VCaP (cell line): ENCODE measurements at regions not wholly inside any gene's neighbourhood (a gene's known extent, or its start where the extent isn't known, plus 50 kb on each side); places are given as distances from the start of the nearest gene placed in this dataset.

Experiments
- H3K27ac ChIP-seq: fragments of 450-650 bp; 2 replicates; pipeline ENCODE4 v1.5.1; 2017
- CTCF ChIP-seq: fragments of 450-650 bp; conservative IDR thresholded peaks from 2 replicates; pipeline ENCODE4 v1.5.1; 2017; ENCODE audit warnings: mild to moderate bottlenecking, moderate library complexity

GRCh38 chr7:132654150-132654549, 77.9 kb upstream of the PLXNA4 start:
- no peak overlapping the region for H3K27ac ChIP-seq
- TF ChIP-seq CTCF = peak; percentile 64

- TF ChIP-seq CTCF = no peak
- no peak overlapping the region for H3K27ac ChIP-seq
Measured at GRCh38 chr7:132653366-132653930, 77.2 kb upstream of the PLXNA4 start.

GRCh38 chr7:132652507-132652906, 76.2 kb upstream of the PLXNA4 start:
- TF ChIP-seq CTCF = no peak
- H3K27ac ChIP-seq = no peak overlapping the region

- no peak overlapping the region for H3K27ac ChIP-seq
- no peak for TF ChIP-seq CTCF
Measured at GRCh38 chr7:132650498-132650897, 74.2 kb upstream of the PLXNA4 start.

- no peak for TF ChIP-seq CTCF
- no peak overlapping the region for H3K27ac ChIP-seq
Measured at GRCh38 chr7:132647311-132647710, 71.0 kb upstream of the PLXNA4 start.

- TF ChIP-seq CTCF = no peak
- H3K27ac ChIP-seq = no peak overlapping the region
Measured at GRCh38 chr7:132646052-132646451, 69.8 kb upstream of the PLXNA4 start.

- no peak overlapping the region for H3K27ac ChIP-seq
Measured at GRCh38 chr7:132643302-132643701, 67.0 kb upstream of the PLXNA4 start.

More at GRCh38 chr7:132643302-132643701, 67.0 kb upstream of the PLXNA4 start:
- no peak for TF ChIP-seq CTCF
